Effector memory CD4-positive, alpha-beta T cell (primary cell): ENCODE measurements at regions not wholly inside any gene's neighbourhood (a gene's known extent, or its start where the extent isn't known, plus 50 kb on each side); places are given as distances from the start of the nearest gene placed in this dataset.
"Not testable (repeated sequence)": the region's sequence is repeated elsewhere in the genome, so short reads cannot be mapped to it uniquely, and the experiment has no call there.

ENCODE experiments used
- DNase-seq, 3 donors: peaks; one replicate each; pipeline ENCODE4 v3.0.0-alpha.2; 2020
- H3K27ac ChIP-seq: 2 replicates; pipeline ENCODE4 v1.7.0; 2013; ENCODE audit warnings: mild to moderate bottlenecking, low read length, moderate library complexity; ENCODE audit not compliant: insufficient read depth, poor library complexity, severe bottlenecking
- H3K27me3 ChIP-seq: replicated peaks from 2 replicates; pipeline ENCODE4 v1.7.0; 2013; ENCODE audit warnings: mild to moderate bottlenecking, low read length; ENCODE audit not compliant: insufficient read depth, control insufficient read depth, poor library complexity, severe bottlenecking
- H3K36me3 ChIP-seq: 2 replicates; pipeline ENCODE4 v1.7.0; 2013; ENCODE audit warnings: mild to moderate bottlenecking, low read length, moderate library complexity; ENCODE audit not compliant: control insufficient read depth, insufficient read depth
- H3K4me1 ChIP-seq: 2 replicates; pipeline ENCODE4 v1.7.0; 2013; ENCODE audit warnings: low read length, mild to moderate bottlenecking; ENCODE audit not compliant: control insufficient read depth, insufficient read depth, poor library complexity, severe bottlenecking
- H3K4me3 ChIP-seq: 2 replicates; pipeline ENCODE4 v1.7.0; 2013; ENCODE audit warnings: low read length, low read depth, mild to moderate bottlenecking; ENCODE audit not compliant: insufficient read depth, poor library complexity, severe bottlenecking
- H3K9me3 ChIP-seq: 2 replicates; pipeline ENCODE4 v1.7.0; 2013; ENCODE audit warnings: mild to moderate bottlenecking, low read length, moderate library complexity; ENCODE audit not compliant: control insufficient read depth

- Histone ChIP-seq H3K4me1 (no peaks in the 10 kb centered on the region), H3K27me3 (no peaks in the 10 kb centered on the region), H3K27ac (no peak overlapping the region), H3K36me3 (no peaks in the 10 kb centered on the region), H3K9me3 (no peaks in the 10 kb centered on the region), H3K4me3 (no peak overlapping the region)
- no peak for DNase-seq
Measured at GRCh38 chr7:64469673-64470072, 93.2 kb downstream of the ZNF680 start.

- no peak overlapping the region for H3K4me3 ChIP-seq
- no peak overlapping the region for H3K27ac ChIP-seq
- no peaks in the 10 kb centered on the region for H3K27me3 ChIP-seq
- H3K36me3 ChIP-seq = no peaks in the 10 kb centered on the region
- H3K9me3 ChIP-seq = no peaks in the 10 kb centered on the region
- no peaks in the 10 kb centered on the region for H3K4me1 ChIP-seq
- DNase-seq = no peak
Measured at GRCh38 chr7:64465551-64465950, 97.3 kb downstream of the ZNF680 start.

GRCh38 chr7:64463636-64464375 lies 99.1 kb downstream of the ZNF680 start:
- H3K36me3 ChIP-seq = no peaks in the 10 kb centered on the region
- H3K9me3 ChIP-seq = no peaks in the 10 kb centered on the region
- H3K4me3 ChIP-seq = no peak overlapping the region
- no peaks in the 10 kb centered on the region for H3K27me3 ChIP-seq
- H3K4me1 ChIP-seq = no peaks in the 10 kb centered on the region
- DNase-seq = peak; percentile 2 to 26 (median 22)
- H3K27ac ChIP-seq = no peak overlapping the region

GRCh38 chr7:64459858-64460257 lies 103.0 kb downstream of the ZNF680 start:
- not testable (repeated sequence) for DNase-seq, H3K27ac ChIP-seq

GRCh38 chr7:64433590-64433989 lies 119.8 kb downstream of the ZNF736 start:
- Histone ChIP-seq H3K4me1 (no peaks in the 10 kb centered on the region), H3K27ac (no peak overlapping the region), H3K36me3 (no peaks in the 10 kb centered on the region), H3K27me3 (no peaks in the 10 kb centered on the region), H3K9me3 (no peaks in the 10 kb centered on the region), H3K4me3 (no peak overlapping the region)
- DNase-seq = no peak

More at GRCh38 chr7:64459858-64460257, 103.0 kb downstream of the ZNF680 start:
- H3K36me3 ChIP-seq, H3K27me3 ChIP-seq, H3K4me3 ChIP-seq, H3K4me1 ChIP-seq, H3K9me3 ChIP-seq: not testable (repeated sequence)

GRCh38 chr7:64431838-64432237 lies 118.1 kb downstream of the ZNF736 start:
- H3K27ac ChIP-seq = no peak overlapping the region
- DNase-seq = no peak
- H3K27me3 ChIP-seq = no peaks in the 10 kb centered on the region
- no peaks in the 10 kb centered on the region for H3K9me3 ChIP-seq
- no peaks in the 10 kb centered on the region for H3K36me3 ChIP-seq
- no peaks in the 10 kb centered on the region for H3K4me1 ChIP-seq
- no peak overlapping the region for H3K4me3 ChIP-seq

- H3K4me1 ChIP-seq = no peaks in the 10 kb centered on the region
- no peak for DNase-seq
- H3K36me3 ChIP-seq = no peaks in the 10 kb centered on the region
- H3K4me3 ChIP-seq = no peak overlapping the region
- H3K27ac ChIP-seq = no peak overlapping the region
- no peaks in the 10 kb centered on the region for H3K27me3 ChIP-seq
- no peaks in the 10 kb centered on the region for H3K9me3 ChIP-seq
Measured at GRCh38 chr7:64429232-64429631, 115.5 kb downstream of the ZNF736 start.

- H3K9me3 ChIP-seq, DNase-seq, H3K4me1 ChIP-seq, H3K36me3 ChIP-seq, H3K4me3 ChIP-seq, H3K27me3 ChIP-seq, H3K27ac ChIP-seq: not testable (repeated sequence)
Measured at GRCh38 chr7:64425436-64425835, 111.7 kb downstream of the ZNF736 start.

- H3K27me3 ChIP-seq = no peaks in the 10 kb centered on the region
- no peaks in the 10 kb centered on the region for H3K9me3 ChIP-seq
- no peak for DNase-seq
Measured at GRCh38 chr7:64407148-64407547, 93.4 kb downstream of the ZNF736 start.

More at GRCh38 chr7:64407148-64407547, 93.4 kb downstream of the ZNF736 start:
- no peak overlapping the region for H3K4me3 ChIP-seq
- no peaks in the 10 kb centered on the region for H3K36me3 ChIP-seq
- H3K27ac ChIP-seq = no peak overlapping the region
- no peaks in the 10 kb centered on the region for H3K4me1 ChIP-seq
